ENCODE measurements at regions not wholly inside any gene's neighbourhood (a gene's known extent, or its start where the extent isn't known, plus 50 kb on each side); places are given as distances from the start of the nearest gene placed in this dataset.

DNA sequence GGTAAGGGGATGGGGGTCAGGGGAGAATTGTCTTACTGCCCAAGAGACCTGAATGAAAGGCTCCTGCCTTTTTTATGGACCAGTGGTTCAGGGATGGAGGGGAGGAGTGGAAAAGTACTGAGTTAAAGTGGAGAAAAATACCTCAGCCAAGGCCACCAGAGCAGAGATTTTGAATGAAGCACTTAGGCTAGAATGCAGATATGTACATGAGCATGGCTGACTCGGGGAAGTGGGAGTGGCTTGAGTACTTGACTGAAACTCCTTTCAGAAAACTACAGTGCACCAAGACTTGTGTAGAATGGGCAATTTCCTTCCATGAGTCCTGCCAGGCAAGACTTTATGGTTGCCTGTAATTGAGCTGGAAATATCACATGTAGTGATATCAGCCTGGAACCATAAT is 429.6 kb upstream of the LRRC7 start:
- TF ChIP-seq EZH2 (IDR thresholded peaks at IDR 0.05; ENCODE audit: insufficient read depth, poor library complexity, severe bottlenecking), result no peak
- TF ChIP-seq EZH2phosphoT487 (IDR thresholded peaks at IDR 0.05; ENCODE audit: insufficient read depth, low read depth), result no peak

All from GM23248 (cell line).